GM19455 (cell line): ENCODE measurements at regions not wholly inside any gene's neighbourhood (a gene's known extent, or its start where the extent isn't known, plus 50 kb on each side); places are given as distances from the start of the nearest gene placed in this dataset.

Experiments
- ATAC-seq: cut with Tn5 transposase; IDR thresholded peaks from one replicate; pipeline ENCODE4 v1.9.1; 2021; ENCODE audit not compliant: unreplicated experiment

DNA sequence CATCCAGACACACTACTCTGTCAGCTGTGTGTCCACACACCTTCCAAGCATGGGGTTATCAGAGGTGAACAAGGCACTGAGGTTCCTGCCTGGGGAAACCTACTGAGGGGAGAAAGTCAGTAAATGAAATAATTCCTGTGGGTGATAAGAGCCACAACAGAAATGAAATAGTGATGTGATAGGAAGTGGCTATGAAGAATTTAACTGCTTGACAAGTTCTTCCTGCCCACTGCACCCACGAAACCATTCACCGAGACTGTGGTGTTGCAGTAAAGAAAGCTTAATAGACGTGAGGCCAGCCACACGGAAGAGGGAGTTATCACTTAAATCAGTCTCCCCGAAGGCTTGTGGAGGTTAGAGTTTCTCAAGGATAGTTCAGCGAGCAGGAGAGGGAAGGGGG lies 353.1 kb downstream of the UQCRFS1 start:
- ATAC-seq = no peak

GRCh38 chr19:28858933-28859332 lies 354.0 kb downstream of the UQCRFS1 start:
- ATAC-seq = no peak

- no peak for ATAC-seq
Observed at GRCh38 chr19:28857967-28858366, 355.0 kb downstream of the UQCRFS1 start.

GRCh38 chr19:28855216-28855615 lies 357.7 kb downstream of the UQCRFS1 start:
- ATAC-seq = no peak

GRCh38 chr19:28847468-28847867 lies 365.5 kb downstream of the UQCRFS1 start:
- ATAC-seq = no peak

GRCh38 chr19:28846094-28846812 lies 366.7 kb downstream of the UQCRFS1 start:
- ATAC-seq = no peak

- ATAC-seq = no peak
Observed at GRCh38 chr19:28843761-28844492, 369.0 kb downstream of the UQCRFS1 start.

DNA sequence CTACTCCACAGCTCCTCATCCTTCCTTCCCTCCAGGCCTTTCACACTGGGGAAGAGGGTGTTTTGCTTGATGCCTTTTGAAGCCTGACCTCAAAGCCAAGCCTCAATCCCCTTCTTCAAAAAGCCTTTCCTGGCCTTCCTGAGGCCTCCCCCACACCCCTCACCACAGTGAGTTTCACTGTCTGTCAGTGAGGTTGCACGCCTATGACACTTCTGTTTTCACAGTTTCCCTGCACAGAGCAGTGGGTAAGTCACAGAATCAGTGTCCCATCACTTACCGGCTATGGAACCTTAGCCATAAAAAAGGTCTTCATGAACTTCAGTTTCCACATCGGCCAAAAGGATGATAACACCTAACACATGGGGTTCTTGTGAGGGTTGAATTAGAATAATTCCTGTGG lies 371.4 kb downstream of the UQCRFS1 start:
- ATAC-seq = no peak

DNA sequence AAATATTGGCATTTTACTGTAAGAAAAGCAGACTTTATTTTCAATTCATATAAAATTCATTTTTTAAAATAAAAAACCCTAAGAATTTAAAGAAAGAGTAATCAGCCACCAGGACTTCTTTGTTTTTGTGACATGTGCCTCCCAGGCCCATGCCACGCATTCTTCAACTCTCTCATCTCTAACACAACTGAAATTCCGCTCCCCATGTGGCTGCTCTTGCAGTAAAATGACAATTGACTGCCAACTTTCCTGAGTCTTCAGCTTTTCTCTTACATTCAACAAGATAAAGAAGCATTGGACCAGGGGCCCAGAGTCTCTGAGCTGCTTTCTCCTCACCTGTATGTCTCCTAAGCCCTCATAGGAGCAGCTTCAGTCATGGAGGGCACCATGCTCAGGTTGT lies 372.1 kb downstream of the UQCRFS1 start:
- no peak for ATAC-seq

DNA sequence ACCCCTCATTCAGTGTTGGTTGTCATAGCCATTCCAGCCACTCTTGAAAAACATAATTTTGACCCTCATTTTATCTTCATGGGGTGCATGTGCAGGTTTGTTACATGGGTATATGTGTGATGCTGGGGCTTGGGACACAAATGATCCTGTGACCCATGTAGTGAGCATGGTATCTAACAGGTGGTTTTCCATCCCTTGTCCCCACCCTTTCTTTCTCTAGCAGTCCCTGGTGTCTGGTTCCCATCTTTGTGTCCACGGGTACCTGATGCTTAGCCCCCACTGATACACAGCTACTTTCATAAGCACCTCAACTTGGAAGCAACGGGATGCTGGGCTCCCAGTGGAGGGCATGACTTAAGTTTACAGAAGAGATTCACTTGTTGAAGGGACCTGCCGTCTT lies 373.5 kb downstream of the UQCRFS1 start:
- no peak for ATAC-seq

DNA sequence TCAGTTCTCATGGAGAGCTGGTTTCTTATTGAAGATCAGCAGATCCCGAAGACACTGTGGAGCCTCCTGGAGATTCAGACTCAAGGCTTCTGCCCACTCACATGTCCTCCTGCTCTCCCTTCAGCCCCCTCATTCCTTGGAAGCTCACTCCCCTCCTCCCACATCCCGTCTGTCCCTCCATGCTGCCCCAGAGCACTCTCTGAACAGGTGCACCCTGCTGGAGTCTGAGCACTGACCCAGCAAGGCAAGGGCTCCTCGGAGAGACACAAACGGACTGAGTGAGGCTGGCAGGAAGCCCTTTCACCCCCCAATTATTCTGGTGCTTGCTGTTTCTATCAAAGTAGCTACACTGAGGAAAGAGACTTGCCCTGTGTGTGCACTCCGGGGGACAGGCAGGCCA lies 374.0 kb downstream of the UQCRFS1 start:
- no peak for ATAC-seq

DNA sequence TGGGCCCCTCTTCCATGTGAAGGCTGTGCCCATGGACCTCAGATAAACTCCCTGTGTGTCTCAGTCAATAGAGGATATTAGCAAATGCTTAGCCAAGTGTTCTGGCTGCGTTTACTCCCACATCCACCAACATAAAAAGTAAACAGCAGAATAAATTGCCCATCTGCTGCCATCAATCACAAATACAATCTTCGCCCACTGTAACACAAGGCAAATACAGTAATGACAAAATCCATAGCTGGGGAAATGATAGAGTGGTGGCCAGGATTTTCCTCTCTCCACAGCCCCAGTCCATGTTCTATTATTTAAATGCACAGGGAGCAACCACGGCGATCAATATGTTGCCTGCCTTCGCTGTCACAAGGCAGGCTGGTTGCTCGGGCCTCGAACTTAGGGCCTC lies 376.5 kb downstream of the UQCRFS1 start:
- ATAC-seq = no peak

GRCh38 chr19:28834996-28835395 lies 378.0 kb downstream of the UQCRFS1 start:
- ATAC-seq = no peak

- ATAC-seq = no peak
Observed at GRCh38 chr19:28831462-28831861, 381.5 kb downstream of the UQCRFS1 start.

GRCh38 chr19:28829762-28830161 lies 383.2 kb downstream of the UQCRFS1 start:
- ATAC-seq = no peak

DNA sequence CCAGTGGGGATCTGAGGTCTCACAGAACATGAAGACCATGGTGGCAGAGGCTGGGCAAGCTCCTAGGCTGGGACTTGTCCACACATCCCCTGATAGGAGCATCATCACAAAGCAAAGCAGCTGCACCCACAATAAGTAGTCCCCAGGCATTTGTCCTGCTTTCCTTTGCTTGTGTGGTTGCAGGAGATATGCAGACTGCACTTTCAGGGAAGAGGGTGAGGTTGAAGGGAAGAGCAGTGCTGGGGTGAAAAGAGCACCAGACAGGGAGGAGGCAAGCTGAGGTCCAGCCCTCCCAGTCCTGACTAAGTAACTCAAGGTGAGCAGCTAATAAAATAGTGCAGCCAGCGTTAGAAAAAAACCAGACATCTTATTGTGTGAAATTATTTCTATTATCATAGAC lies 383.6 kb downstream of the UQCRFS1 start:
- no peak for ATAC-seq

DNA sequence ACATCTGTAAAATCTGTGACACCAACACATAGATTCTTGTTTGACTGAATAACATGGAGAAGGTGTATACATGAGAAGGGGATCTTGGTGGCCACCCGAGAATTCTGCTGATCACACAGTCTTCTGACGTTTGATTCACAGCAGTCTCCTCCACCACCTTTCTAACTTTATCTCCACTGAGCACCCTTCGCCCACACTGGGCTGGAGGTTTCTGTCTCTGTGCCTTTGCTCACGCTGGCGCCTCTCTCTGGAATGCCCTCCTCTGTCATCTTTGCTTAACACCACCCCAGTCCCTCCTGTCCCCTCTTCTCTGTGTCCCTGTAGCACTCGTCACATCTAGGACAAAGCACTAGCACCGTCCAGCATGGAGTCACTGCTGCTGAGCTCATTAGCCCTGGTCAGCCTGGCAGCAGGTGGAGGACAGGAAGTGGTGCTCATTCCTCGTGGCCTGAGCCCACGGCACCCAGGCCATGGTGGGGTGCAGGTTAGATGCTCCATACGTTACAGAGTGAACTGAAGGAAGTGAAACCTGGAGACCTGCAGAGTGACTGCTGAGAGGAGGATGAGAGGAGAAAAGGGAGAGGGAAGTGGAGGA lies 384.6 kb downstream of the UQCRFS1 start:
- no peak for ATAC-seq

GRCh38 chr19:28827382-28827781 lies 385.6 kb downstream of the UQCRFS1 start:
- ATAC-seq = no peak

- ATAC-seq = no peak
Observed at GRCh38 chr19:28823338-28823961, 389.5 kb downstream of the UQCRFS1 start.

GRCh38 chr19:28820289-28820688 lies 392.7 kb downstream of the UQCRFS1 start:
- ATAC-seq = no peak

DNA sequence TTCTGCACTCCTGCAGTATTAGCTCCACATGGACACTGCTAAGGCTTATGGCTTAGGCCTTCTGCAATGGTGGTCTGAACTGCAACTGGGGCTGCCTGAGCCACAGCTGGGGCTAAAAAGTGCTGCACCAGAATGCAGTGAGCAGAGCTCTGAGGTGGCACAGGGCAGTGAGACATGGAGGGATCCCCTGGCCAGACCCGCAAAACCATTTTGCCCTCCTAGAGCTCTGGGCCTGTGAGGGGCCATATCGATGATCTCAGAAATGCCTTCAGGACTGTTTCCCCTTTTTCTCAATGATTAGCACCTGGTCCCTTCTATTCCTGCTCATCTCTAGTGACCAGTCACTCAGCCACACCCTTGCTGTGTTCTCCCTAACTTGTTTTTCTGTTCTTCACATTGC lies 397.7 kb downstream of the UQCRFS1 start:
- no peak for ATAC-seq

GRCh38 chr19:28794301-28794700 lies 418.6 kb downstream of the UQCRFS1 start:
- no peak for ATAC-seq
